Dedifferentiated amniotic fluid mesenchymal stem cell (primary cell): ENCODE measurements at regions not wholly inside any gene's neighbourhood (a gene's known extent, or its start where the extent isn't known, plus 50 kb on each side); places are given as distances from the start of the nearest gene placed in this dataset.
"Not testable (repeated sequence)": the region's sequence is repeated elsewhere in the genome, so short reads cannot be mapped to it uniquely, and the experiment has no call there.

Source experiments
- DNase-seq: peaks from one replicate; pipeline ENCODE4 v3.0.0-alpha.2; 2016; ENCODE audit errors: extremely low spot score

GRCh38 chr5:176018598-176018997 is 50.5 kb upstream of the THOC3 start:
- DNase-seq, result not testable (repeated sequence)

- not testable (repeated sequence) for DNase-seq
Measured at GRCh38 chr5:176020852-176021251, 52.7 kb upstream of the THOC3 start.

GRCh38 chr5:176023535-176023934 is 55.4 kb upstream of the THOC3 start:
- not testable (repeated sequence) for DNase-seq

- DNase-seq, result not testable (repeated sequence)
Measured at GRCh38 chr5:176029445-176029844, 61.3 kb upstream of the THOC3 start.

- DNase-seq, result not testable (repeated sequence)
Measured at GRCh38 chr5:176030361-176031117, 62.4 kb upstream of the THOC3 start.

- DNase-seq, result not testable (repeated sequence)
Measured at GRCh38 chr5:176031118-176031510, 63.0 kb upstream of the THOC3 start.

GRCh38 chr5:176033186-176033585 is 65.1 kb upstream of the THOC3 start:
- not testable (repeated sequence) for DNase-seq

- not testable (repeated sequence) for DNase-seq
Measured at GRCh38 chr5:176034407-176035200, 66.5 kb upstream of the THOC3 start.

GRCh38 chr5:176035201-176035530 is 67.1 kb upstream of the THOC3 start:
- DNase-seq, result not testable (repeated sequence)

GRCh38 chr5:176035816-176036308 is 67.7 kb upstream of the THOC3 start:
- not testable (repeated sequence) for DNase-seq

GRCh38 chr5:176036391-176036790 is 68.3 kb upstream of the THOC3 start:
- DNase-seq, result not testable (repeated sequence)

- not testable (repeated sequence) for DNase-seq
Measured at GRCh38 chr5:176037190-176037589, 69.1 kb upstream of the THOC3 start.

GRCh38 chr5:176040105-176040801 is 72.1 kb upstream of the THOC3 start:
- not testable (repeated sequence) for DNase-seq

- DNase-seq, result not testable (repeated sequence)
Measured at GRCh38 chr5:176041248-176041994, 73.3 kb upstream of the THOC3 start.

GRCh38 chr5:176042020-176042658 is 74.0 kb upstream of the THOC3 start:
- not testable (repeated sequence) for DNase-seq

- not testable (repeated sequence) for DNase-seq
Measured at GRCh38 chr5:176043252-176043829, 75.2 kb upstream of the THOC3 start.

GRCh38 chr5:176043986-176044385 is 75.9 kb upstream of the THOC3 start:
- not testable (repeated sequence) for DNase-seq

- not testable (repeated sequence) for DNase-seq
Measured at GRCh38 chr5:176044431-176044830, 76.3 kb upstream of the THOC3 start.

- DNase-seq, result not testable (repeated sequence)
Measured at GRCh38 chr5:176045442-176045841, 77.3 kb upstream of the THOC3 start.

GRCh38 chr5:176048671-176049070 is 80.6 kb upstream of the THOC3 start:
- DNase-seq, result not testable (repeated sequence)
